CD4-positive, alpha-beta T cell treated with Interleukin-17A for 4 hours (primary cell): ENCODE measurements at regions not wholly inside any gene's neighbourhood (a gene's known extent, or its start where the extent isn't known, plus 50 kb on each side); places are given as distances from the start of the nearest gene placed in this dataset.
"Not testable (repeated sequence)": the region's sequence is repeated elsewhere in the genome, so short reads cannot be mapped to it uniquely, and the experiment has no call there.

Experiments
- DNase-seq: peaks from one replicate; pipeline ENCODE4 v3.0.0-alpha.2; 2020; ENCODE audit warnings: mixed read lengths

- no peak for DNase-seq
Measured at GRCh38 chr3:182284793-182285192, 508.5 kb upstream of the ATP11B start.

GRCh38 chr3:182292591-182292990 lies 500.7 kb upstream of the ATP11B start:
- DNase-seq = no peak

- no peak for DNase-seq
Measured at GRCh38 chr3:182294256-182294655, 499.0 kb upstream of the ATP11B start.

GRCh38 chr3:182294696-182295095 lies 498.6 kb upstream of the ATP11B start:
- no peak for DNase-seq

GRCh38 chr3:182300266-182300665 lies 493.0 kb upstream of the ATP11B start:
- DNase-seq = no peak

GRCh38 chr3:182303169-182303568 lies 490.1 kb upstream of the ATP11B start:
- DNase-seq = no peak

- DNase-seq = no peak
Measured at GRCh38 chr3:182305881-182306665, 487.2 kb upstream of the ATP11B start.

- no peak for DNase-seq
Measured at GRCh38 chr3:182308328-182308727, 485.0 kb upstream of the ATP11B start.

- DNase-seq = no peak
Measured at GRCh38 chr3:182309120-182309519, 484.2 kb upstream of the ATP11B start.

- DNase-seq = no peak
Measured at GRCh38 chr3:182315313-182315712, 478.0 kb upstream of the ATP11B start.

GRCh38 chr3:182323126-182323700 lies 470.1 kb upstream of the ATP11B start:
- no peak for DNase-seq

- DNase-seq = no peak
Measured at GRCh38 chr3:182323898-182324297, 469.4 kb upstream of the ATP11B start.

- DNase-seq = no peak
Measured at GRCh38 chr3:182325213-182325950, 467.9 kb upstream of the ATP11B start.

GRCh38 chr3:182327196-182327681 lies 466.1 kb upstream of the ATP11B start:
- DNase-seq = no peak

GRCh38 chr3:182330646-182331045 lies 462.7 kb upstream of the ATP11B start:
- no peak for DNase-seq

GRCh38 chr3:182331341-182331740 lies 462.0 kb upstream of the ATP11B start:
- DNase-seq = no peak

- no peak for DNase-seq
Measured at GRCh38 chr3:182342252-182342651, 451.1 kb upstream of the ATP11B start.

GRCh38 chr3:182344026-182344425 lies 449.3 kb upstream of the ATP11B start:
- not testable (repeated sequence) for DNase-seq

- no peak for DNase-seq
Measured at GRCh38 chr3:182349051-182349450, 444.3 kb upstream of the ATP11B start.

- no peak for DNase-seq
Measured at GRCh38 chr3:182349951-182350517, 443.3 kb upstream of the ATP11B start.

- no peak for DNase-seq
Measured at GRCh38 chr3:182357928-182358327, 435.4 kb upstream of the ATP11B start.

GRCh38 chr3:182364323-182364722 lies 429.0 kb upstream of the ATP11B start:
- DNase-seq = no peak
